ENCODE measurements at regions not wholly inside any gene's neighbourhood (a gene's known extent, or its start where the extent isn't known, plus 50 kb on each side); places are given as distances from the start of the nearest gene placed in this dataset.

GRCh38 chr6:122238861-122239260 is 160.6 kb upstream of the HSF2 start:
- Histone ChIP-seq H3K36me3 (ENCODE audit: control insufficient read depth, insufficient read depth, low read length) (no peaks in the 10 kb centered on the region; the same call in 1 of the 2 replicates), H3K9me3 (ENCODE audit: control insufficient read depth, insufficient read depth, low read depth, low read length) (peaks cover 4% of the 10 kb centered on the region; the same call in 1 of the 2 replicates), H3K27me3 (ENCODE audit: control insufficient read depth, insufficient read depth, low read length) (no peaks in the 10 kb centered on the region), H3K4me1 (ENCODE audit: control insufficient read depth, insufficient read depth, low read length) (no peaks in the 10 kb centered on the region), H3K4me3 (ENCODE audit: low read depth in 2 of 2, low read length in 2 of 2) (no peak overlapping the region), H3K27ac (ENCODE audit: low read length) (no peak overlapping the region)
- ChIA-PET CTCF (no interaction called here), POLR2A (no interaction called here)
- intact Hi-C loops (cut with micrococcal nuclease; ENCODE audit: unreplicated experiment) = no loop called here
- no TSS peak for BruUV-seq (replicated peaks)
- in situ Hi-C loops (cut with HindIII; ENCODE audit: low pct_unique_long_range_greater_than_20kb, low sequenced_read_pairs) = no loop called here
- TF ChIP-seq CTCF (IDR thresholded peaks at IDR 0.05) = no peak
- no peak for TF ChIP-seq REST (IDR thresholded peaks at IDR 0.05; ENCODE audit: insufficient read depth in 1 of 2, low read depth in 2 of 2, low read length in 1 of 2)
- no peak for TF ChIP-seq POLR2AphosphoS5 (IDR thresholded peaks at IDR 0.05; ENCODE audit: low read depth, low read length)
- no peak for TF ChIP-seq TCF7L2 (IDR thresholded peaks at IDR 0.05; ENCODE audit: low read depth, low read length)
- no peak for TF ChIP-seq SIN3A (IDR thresholded peaks at IDR 0.05; ENCODE audit: borderline replicate concordance, insufficient read depth, low read depth, low read length)
- ATAC-seq = no peak
- DNase-seq (ENCODE audit: low read depth, low spot score) = no peak

- CTCF ChIA-PET = no interaction called here
- POLR2A ChIA-PET = no interaction called here
- no peaks in the 10 kb centered on the region for H3K36me3 ChIP-seq (ENCODE audit: control insufficient read depth, insufficient read depth, low read length)
- no peak for TF ChIP-seq CTCF (IDR thresholded peaks at IDR 0.05)
- TF ChIP-seq POLR2AphosphoS5 (IDR thresholded peaks at IDR 0.05; ENCODE audit: low read depth, low read length) = no peak
- TF ChIP-seq TCF7L2 (IDR thresholded peaks at IDR 0.05; ENCODE audit: low read depth, low read length) = no peak
- TF ChIP-seq SIN3A (IDR thresholded peaks at IDR 0.05; ENCODE audit: borderline replicate concordance, insufficient read depth, low read depth, low read length) = no peak
- no peak for TF ChIP-seq REST (IDR thresholded peaks at IDR 0.05; ENCODE audit: insufficient read depth in 1 of 2, low read depth in 2 of 2, low read length in 1 of 2)
- no peak for ATAC-seq
- intact Hi-C loops (cut with micrococcal nuclease; ENCODE audit: unreplicated experiment) = no loop called here
- H3K4me1 ChIP-seq (ENCODE audit: control insufficient read depth, insufficient read depth, low read length) = no peaks in the 10 kb centered on the region
- in situ Hi-C loops (cut with HindIII; ENCODE audit: low pct_unique_long_range_greater_than_20kb, low sequenced_read_pairs) = no loop called here
- H3K9me3 ChIP-seq (ENCODE audit: control insufficient read depth, insufficient read depth, low read depth, low read length) = peaks cover 16% of the 10 kb centered on the region
- BruUV-seq (replicated peaks) = no TSS peak
- H3K27ac ChIP-seq (ENCODE audit: low read length) = no peak overlapping the region
- no peak for DNase-seq (ENCODE audit: low read depth, low spot score)
- H3K4me3 ChIP-seq (ENCODE audit: low read depth in 2 of 2, low read length in 2 of 2) = no peak overlapping the region
- H3K27me3 ChIP-seq (ENCODE audit: control insufficient read depth, insufficient read depth, low read length) = no peaks in the 10 kb centered on the region
Observed at GRCh38 chr6:122246906-122247658, 152.4 kb upstream of the HSF2 start.

Data from Panc1 (cell line).